Common myeloid progenitor, CD34-positive (primary cell): ENCODE measurements at regions not wholly inside any gene's neighbourhood (a gene's known extent, or its start where the extent isn't known, plus 50 kb on each side); places are given as distances from the start of the nearest gene placed in this dataset.
A peak's percentile ranks its signal among the peaks of the same experiment; 100 is the strongest.

Experiments used
- CTCF ChIA-PET: fragments of 350-600 bp; sonication (Branson Sonifier 250); formaldehyde crosslinking; loops from one replicate; lab custom pipeline; 2021; ENCODE audit warnings: antibody characterized with exemption; lab: Charles Lee
- POLR2A ChIA-PET: fragments of 350-600 bp; sonication (Branson Sonifier 250); formaldehyde crosslinking; loops from one replicate; lab custom pipeline; 2021; ENCODE audit warnings: antibody characterized with exemption; lab: Charles Lee
- DNase-seq, 3 donors: peaks; one replicate each; pipeline versions ENCODE4 v3.0.0 to v3.0.0-alpha.2; 2013
- H3K27ac ChIP-seq, 2 experiments: 1 replicate in 1 of 2; 2 replicates in 1 of 2; pipeline ENCODE4 v1.7.0; 2013; ENCODE audit warnings: inconsistent platforms in 2 of 2, low read length in 2 of 2, mild to moderate bottlenecking in 2 of 2, low read depth in 1 of 2, moderate library complexity in 1 of 2; ENCODE audit not compliant: severe bottlenecking in 2 of 2, insufficient read depth in 1 of 2, poor library complexity in 1 of 2
- H3K27me3 ChIP-seq, 5 experiments: replicated peaks in 2 of 5; 1 replicate in 3 of 5; 2 replicates in 2 of 5; pipeline versions ENCODE4 v1.6.1 to v1.7.0; 2013; ENCODE audit warnings: low read length in 4 of 5, mild to moderate bottlenecking in 2 of 5, moderate library complexity in 2 of 5, inconsistent platforms in 1 of 5; ENCODE audit not compliant: insufficient read depth in 5 of 5, control insufficient read depth in 4 of 5
- H3K36me3 ChIP-seq, 4 experiments: 1 replicate in 2 of 4; 2 replicates in 2 of 4; pipeline versions ENCODE4 v1.6.1 to v1.7.0; 2013; ENCODE audit warnings: low read length in 3 of 4, control low read depth in 1 of 4, mild to moderate bottlenecking in 1 of 4; ENCODE audit not compliant: control insufficient read depth in 4 of 4, insufficient read depth in 4 of 4
- H3K4me1 ChIP-seq, 4 experiments: 1 replicate in 3 of 4; 2 replicates in 1 of 4; pipeline versions ENCODE4 v1.6.1 to v1.7.1; 2013; ENCODE audit warnings: low read length in 3 of 4, mild to moderate bottlenecking in 3 of 4, control low read depth in 1 of 4, inconsistent platforms in 1 of 4, moderate library complexity in 1 of 4; ENCODE audit not compliant: control insufficient read depth in 4 of 4, insufficient read depth in 4 of 4; ENCODE audit errors: control extremely low read depth in 1 of 4
- H3K4me3 ChIP-seq, 7 experiments: 1 replicate in 4 of 7; 2 replicates in 3 of 7; pipeline versions ENCODE4 v1.5.1 to v1.7.0; 2013; ENCODE audit warnings: mild to moderate bottlenecking in 7 of 7, low read length in 6 of 7, moderate library complexity in 6 of 7, inconsistent platforms in 2 of 7, low read depth in 2 of 7, control low read depth in 1 of 7; ENCODE audit not compliant: insufficient read depth in 4 of 7, control insufficient read depth in 1 of 7; ENCODE audit errors: extremely low read depth in 1 of 7
- H3K9me3 ChIP-seq, 5 experiments: 1 replicate in 4 of 5; 2 replicates in 1 of 5; pipeline versions ENCODE4 v1.6.1 to v1.7.1; 2013; ENCODE audit warnings: low read length in 4 of 5, mild to moderate bottlenecking in 2 of 5, inconsistent platforms in 1 of 5, low read depth in 1 of 5, moderate library complexity in 1 of 5; ENCODE audit not compliant: control insufficient read depth in 4 of 5, insufficient read depth in 2 of 5; ENCODE audit errors: control extremely low read depth in 1 of 5
- WGBS: methylation state at CpG from one replicate; pipeline ENCODE4 v1.1.5; 2013; ENCODE audit not compliant: insufficient coverage; 5-methylcytosine and 5-hydroxymethylcytosine counted together

DNA sequence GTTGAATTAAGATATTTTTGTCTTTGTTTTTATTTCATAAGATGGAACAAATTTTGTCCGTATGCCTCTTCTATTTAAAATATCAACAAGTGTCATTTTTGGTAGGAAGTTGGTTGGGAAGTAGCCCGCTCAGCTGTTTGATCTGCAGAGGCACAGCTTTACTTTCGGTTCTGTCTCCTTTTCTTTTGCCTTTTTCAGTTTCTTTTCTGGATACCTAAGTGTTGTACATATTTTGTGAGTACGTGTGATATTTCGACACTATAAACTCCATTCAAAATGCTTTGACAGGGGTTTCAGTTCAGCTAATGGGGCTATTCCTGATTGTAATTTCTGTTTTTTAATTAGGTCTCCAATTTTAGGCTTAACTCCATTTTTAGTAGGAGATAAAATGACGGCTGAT lies 1785.0 kb upstream of the LRRTM1 start:
- Histone ChIP-seq H3K27ac (no peak overlapping the region), H3K4me1 (no peaks in the 10 kb centered on the region), H3K9me3 (peaks cover 0 to 12% (median 0%) of the 10 kb centered on the region in 5 experiments), H3K4me3 (peak overlapping the region in 3 of 7 experiments; percentile 26 to 76 (median 67)), H3K27me3 (no peaks in the 10 kb centered on the region), H3K36me3 (no peaks in the 10 kb centered on the region)
- DNase-seq, result peak in 1 of 3 donors; percentile 14
- ChIA-PET POLR2A (interaction anchor here (0.6 kb wide), 1 partner anchor 675 kb away, joined by 3 read pairs; no protein-coding TSS in a partner anchor), CTCF (no interaction called here)
- WGBS, result no CpG with 5 or more reads among the region's 6 CpGs

DNA sequence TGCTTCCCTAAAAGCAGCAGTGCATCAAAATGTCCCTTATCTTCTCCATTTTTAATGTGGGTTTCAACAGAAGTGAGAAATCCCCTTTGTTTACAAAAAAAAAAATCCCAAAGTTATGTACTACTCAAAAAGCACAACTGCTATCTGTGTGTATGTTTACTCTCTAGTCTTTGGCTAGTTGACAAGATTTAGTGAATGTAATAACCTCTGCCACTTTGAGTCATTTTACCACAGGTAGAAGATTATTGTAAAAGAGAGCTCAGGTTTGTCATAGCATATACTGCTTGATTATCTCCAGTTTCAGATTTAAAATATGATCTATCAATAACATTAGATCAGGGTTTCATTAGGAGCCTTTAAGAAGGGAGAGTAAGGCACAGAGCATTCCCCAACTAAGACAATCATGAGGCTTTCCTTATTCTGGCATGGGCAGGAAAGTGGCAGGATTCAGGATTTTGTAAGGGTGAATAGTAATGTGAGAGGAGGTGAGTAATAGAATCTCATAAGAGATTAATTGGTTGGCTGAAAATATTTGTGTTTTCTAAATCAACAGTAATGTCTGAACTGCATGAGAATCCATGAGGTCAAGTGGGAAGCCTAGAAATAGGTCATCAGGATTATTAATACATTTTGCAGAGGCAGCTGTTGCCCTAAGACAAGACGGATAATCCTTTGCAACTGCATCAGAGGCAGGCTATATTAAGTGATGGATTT lies 1780.3 kb upstream of the LRRTM1 start:
- ChIA-PET CTCF (no interaction called here), POLR2A (no interaction called here)
- Histone ChIP-seq H3K4me1 (no peaks in the 10 kb centered on the region), H3K36me3 (no peaks in the 10 kb centered on the region), H3K4me3 (no peak overlapping the region), H3K27me3 (no peaks in the 10 kb centered on the region), H3K9me3 (peaks cover 0 to 12% (median 0%) of the 10 kb centered on the region in 5 experiments), H3K27ac (no peak overlapping the region)
- WGBS, result 100% methylated on average over 1 of the region's 1 CpG
- no peak for DNase-seq

DNA sequence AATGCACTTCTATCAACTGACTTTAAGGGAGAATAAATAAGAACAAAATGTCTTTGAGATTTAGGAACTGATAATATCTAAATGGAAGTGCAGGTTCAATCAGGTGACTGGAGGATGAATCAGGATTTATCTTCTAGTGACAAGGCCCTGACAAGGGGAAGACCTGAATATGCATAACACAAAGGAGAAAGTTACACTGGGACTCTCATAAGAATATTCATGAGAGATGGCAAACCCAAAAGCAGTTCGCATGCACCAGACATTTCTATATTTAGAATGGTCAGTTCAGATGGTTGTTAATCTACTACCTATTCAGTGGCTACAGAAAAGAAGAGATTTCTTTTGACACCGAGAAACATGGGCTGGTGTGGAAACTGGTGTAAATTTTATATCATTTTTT lies 1771.3 kb upstream of the LRRTM1 start:
- CTCF ChIA-PET, result no interaction called here
- no peak for DNase-seq
- POLR2A ChIA-PET, result no interaction called here
- no peaks in the 10 kb centered on the region for H3K4me1 ChIP-seq
- no peak overlapping the region for H3K27ac ChIP-seq
- H3K27me3 ChIP-seq, result no peaks in the 10 kb centered on the region
- no peak overlapping the region for H3K4me3 ChIP-seq
- H3K36me3 ChIP-seq, result no peaks in the 10 kb centered on the region
- no peaks in the 10 kb centered on the region for H3K9me3 ChIP-seq
- WGBS, result no CpG with 5 or more reads among the region's 2 CpGs

DNA sequence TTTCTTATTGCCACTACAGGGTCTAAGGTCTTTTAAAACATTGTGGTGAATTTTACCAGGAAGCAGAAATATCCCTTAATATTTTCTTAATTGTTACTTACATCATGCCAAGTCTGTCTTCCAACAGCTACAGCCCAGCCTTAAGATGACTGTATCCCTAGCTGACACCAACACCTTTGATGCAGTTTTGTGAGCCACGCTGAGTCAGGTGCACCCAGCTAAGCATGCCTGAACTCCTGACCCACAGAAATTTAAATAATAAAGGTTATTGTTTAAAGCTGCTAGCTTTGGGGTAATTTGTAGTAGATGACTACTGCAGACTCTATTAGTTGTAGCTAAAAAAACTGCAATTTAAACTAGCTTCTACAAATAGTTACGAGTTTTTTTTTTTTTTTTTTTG lies 1757.9 kb upstream of the LRRTM1 start:
- H3K4me3 ChIP-seq, result no peak overlapping the region
- H3K4me1 ChIP-seq, result no peaks in the 10 kb centered on the region
- POLR2A ChIA-PET, result no interaction called here
- no peaks in the 10 kb centered on the region for H3K36me3 ChIP-seq
- DNase-seq, result no peak
- WGBS, result no CpG with 5 or more reads among the region's 2 CpGs
- no peak overlapping the region for H3K27ac ChIP-seq
- CTCF ChIA-PET, result no interaction called here
- H3K9me3 ChIP-seq, result no peaks in the 10 kb centered on the region
- H3K27me3 ChIP-seq, result no peaks in the 10 kb centered on the region

DNA sequence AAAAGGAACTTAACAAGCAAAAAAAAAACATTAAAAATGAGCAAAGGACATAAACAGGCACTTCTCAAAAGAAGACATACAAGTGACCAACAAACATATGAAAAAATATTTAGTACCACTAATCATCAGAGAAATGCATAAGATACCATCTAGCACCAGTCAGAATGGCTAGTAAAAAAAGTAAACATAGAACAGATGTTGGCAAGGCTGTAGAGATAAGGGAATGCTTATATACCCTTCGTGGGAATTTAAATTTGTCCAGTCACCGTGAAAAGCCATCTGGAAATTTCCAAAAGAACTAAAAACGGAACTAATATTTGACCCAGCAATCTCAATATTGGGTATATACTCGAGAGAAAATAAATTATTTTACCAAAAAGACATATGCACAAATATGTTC lies 1751.3 kb upstream of the LRRTM1 start:
- H3K27ac ChIP-seq, result no peak overlapping the region
- H3K27me3 ChIP-seq, result no peaks in the 10 kb centered on the region
- no CpG with 5 or more reads among the region's 4 CpGs for WGBS
- no peak overlapping the region for H3K4me3 ChIP-seq
- peak; percentile 5 to 55 (median 30) for DNase-seq
- ChIA-PET POLR2A (no interaction called here), CTCF (interaction anchor here (1.0 kb wide), 1 partner anchor 69 kb away, joined by 3 read pairs; no protein-coding TSS in a partner anchor)
- no peaks in the 10 kb centered on the region for H3K4me1 ChIP-seq
- H3K9me3 ChIP-seq, result no peaks in the 10 kb centered on the region
- no peaks in the 10 kb centered on the region for H3K36me3 ChIP-seq

DNA sequence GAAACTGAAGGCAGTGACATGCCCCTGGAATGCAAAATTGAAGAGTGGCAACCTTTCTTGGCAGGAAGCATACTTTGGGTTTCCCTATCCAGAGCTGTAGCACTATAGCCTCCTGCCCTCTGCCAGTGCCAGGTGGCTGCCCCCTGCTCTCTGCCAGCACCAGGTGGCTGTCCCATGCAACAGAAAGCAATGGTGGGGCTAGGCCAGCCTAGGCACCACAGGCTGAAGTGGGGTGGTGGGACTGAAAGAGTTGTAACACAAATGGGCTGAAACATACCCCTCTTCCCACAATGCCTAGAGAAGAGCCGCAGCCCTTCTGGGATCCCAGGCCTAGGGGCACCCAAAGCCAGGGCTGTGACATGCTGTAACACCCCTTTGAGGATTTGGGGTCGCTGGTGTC lies 1739.3 kb upstream of the LRRTM1 start:
- no peaks in the 10 kb centered on the region for H3K36me3 ChIP-seq
- H3K27ac ChIP-seq, result no peak overlapping the region
- ChIA-PET CTCF (interaction anchor here (0.6 kb wide), 1 partner anchor 98 kb away, joined by 4 read pairs; no protein-coding TSS in a partner anchor), POLR2A (no interaction called here)
- no peaks in the 10 kb centered on the region for H3K4me1 ChIP-seq
- H3K27me3 ChIP-seq, result no peaks in the 10 kb centered on the region
- peaks cover 0 to 6% (median 2%) of the 10 kb centered on the region in 5 experiments for H3K9me3 ChIP-seq
- 50% methylated on average over 2 of the region's 2 CpGs for WGBS
- DNase-seq, result no peak
- H3K4me3 ChIP-seq, result no peak overlapping the region

DNA sequence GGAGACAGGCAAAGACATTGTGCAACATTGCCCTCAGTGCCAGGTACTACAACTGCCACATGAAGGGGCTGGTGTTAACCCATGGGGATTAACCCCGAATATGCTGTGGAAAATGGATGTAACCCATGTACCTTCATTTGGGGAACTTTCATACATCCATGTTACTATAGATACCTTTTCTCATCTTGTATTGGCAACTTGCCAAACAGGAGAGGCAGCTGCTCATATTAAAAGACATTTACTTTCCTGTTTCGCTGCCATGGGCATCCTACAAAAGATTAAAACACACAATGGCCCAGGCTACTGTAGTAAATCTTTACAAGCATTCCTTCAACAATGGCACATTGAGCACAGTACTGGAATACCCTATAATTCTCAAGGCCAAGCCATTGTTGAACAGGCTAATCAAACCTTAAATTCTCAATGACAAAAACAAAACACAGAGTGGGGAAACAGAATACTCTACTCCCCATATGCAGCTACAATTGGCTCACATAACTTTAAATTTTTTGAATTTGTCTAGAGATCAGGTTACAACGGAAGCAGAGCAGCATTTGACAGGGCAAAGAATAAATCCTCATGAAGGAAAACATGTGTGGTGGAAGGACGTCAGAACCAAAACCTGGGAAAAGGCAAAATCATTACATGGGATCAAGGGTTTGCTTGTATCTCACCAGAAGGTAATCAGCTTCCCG lies 1723.5 kb upstream of the LRRTM1 start:
- CTCF ChIA-PET, result no interaction called here
- Histone ChIP-seq H3K27me3 (no peaks in the 10 kb centered on the region), H3K4me1 (no peaks in the 10 kb centered on the region), H3K27ac (no peak overlapping the region), H3K4me3 (no peak overlapping the region), H3K36me3 (no peaks in the 10 kb centered on the region), H3K9me3 (peaks cover 0 to 2% (median 0%) of the 10 kb centered on the region in 5 experiments)
- POLR2A ChIA-PET, result no interaction called here
- DNase-seq, result no peak
- WGBS, result 95% methylated on average over 5 of the region's 5 CpGs
